ENCODE measurements at regions not wholly inside any gene's neighbourhood (a gene's known extent, or its start where the extent isn't known, plus 50 kb on each side); places are given as distances from the start of the nearest gene placed in this dataset.
"Not testable (repeated sequence)": the region's sequence is repeated elsewhere in the genome, so short reads cannot be mapped to it uniquely, and the experiment has no call there.

DNA sequence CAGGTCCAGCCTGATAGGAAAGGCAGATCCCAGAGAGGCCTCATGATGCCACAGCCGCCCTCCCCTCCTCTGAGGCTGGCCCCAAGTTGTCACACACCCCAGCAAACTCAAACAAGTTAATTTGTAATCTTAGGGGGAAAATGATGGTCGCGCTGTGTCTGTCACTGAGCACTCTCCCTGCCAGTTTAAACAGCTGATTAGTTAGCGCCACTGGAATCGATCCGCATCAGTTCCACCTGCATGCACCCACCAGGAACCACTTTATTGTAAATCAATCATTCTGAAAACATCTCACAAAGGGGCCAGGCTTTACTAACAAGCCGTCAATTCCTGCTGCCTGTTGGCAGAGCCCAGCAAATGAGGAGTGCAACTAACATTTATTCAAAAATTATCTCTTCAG is 870.9 kb downstream of the KCNMA1 start:
- Histone ChIP-seq H3K4me1 (ENCODE audit: insufficient read depth, low read length) (no peaks in the 10 kb centered on the region), H3K36me3 (ENCODE audit: insufficient read depth, low read depth, low read length) (no peaks in the 10 kb centered on the region), H3K4me3 (ENCODE audit: low read length) (no peak overlapping the region), H3K27me3 (ENCODE audit: insufficient read depth, low read length) (no peaks in the 10 kb centered on the region), H3K9ac (ENCODE audit: low read depth, low read length) (no peak overlapping the region), H3K27ac (ENCODE audit: low read length) (no peak overlapping the region), H3K9me3 (ENCODE audit: insufficient read depth, low read depth, low read length) (no peaks in the 10 kb centered on the region)

DNA sequence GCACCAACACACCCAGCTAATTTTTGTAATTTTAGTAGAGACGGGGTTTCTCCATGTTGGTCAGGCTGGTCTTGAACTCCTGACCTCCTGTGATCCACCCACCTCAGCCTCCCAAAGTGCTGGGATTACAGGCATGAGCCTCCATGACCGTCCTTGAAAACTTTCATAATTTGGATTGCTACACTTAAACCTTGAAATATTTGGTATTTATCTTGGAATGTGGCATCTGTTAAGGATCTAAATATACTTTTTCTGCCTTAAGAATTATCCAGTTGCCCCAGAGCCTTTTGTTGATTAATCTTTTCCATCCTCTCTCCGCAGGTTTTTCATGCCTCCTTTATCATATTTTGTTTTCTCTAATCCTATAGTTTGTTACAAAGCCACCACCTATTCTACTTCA is 872.7 kb downstream of the KCNMA1 start:
- H3K27me3 ChIP-seq (ENCODE audit: insufficient read depth, low read length); H3K4me3 ChIP-seq (ENCODE audit: low read length); H3K9ac ChIP-seq (ENCODE audit: low read depth, low read length); H3K4me1 ChIP-seq (ENCODE audit: insufficient read depth, low read length); H3K9me3 ChIP-seq (ENCODE audit: insufficient read depth, low read depth, low read length); H3K27ac ChIP-seq (ENCODE audit: low read length); H3K36me3 ChIP-seq (ENCODE audit: insufficient read depth, low read depth, low read length): not testable (repeated sequence)

DNA sequence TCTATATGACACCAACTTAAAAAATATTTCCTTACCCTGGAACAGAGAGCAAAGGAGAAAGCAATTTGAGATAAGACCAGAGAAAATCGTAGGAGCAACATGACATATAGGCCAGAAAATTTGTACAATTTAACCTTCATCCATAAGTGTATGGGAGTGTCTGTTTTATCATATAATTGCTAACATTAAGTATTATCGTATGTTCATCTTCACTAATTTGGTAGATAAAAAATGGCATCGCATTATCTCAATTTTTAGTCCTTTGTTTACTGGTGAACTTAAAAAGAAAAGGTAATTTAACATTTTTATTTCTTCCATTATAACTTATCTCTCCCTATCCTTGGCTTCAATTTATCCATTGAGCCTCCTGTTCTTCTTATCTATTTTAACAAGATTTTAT is 873.4 kb downstream of the KCNMA1 start:
- Histone ChIP-seq H3K4me3 (ENCODE audit: low read length) (no peak overlapping the region), H3K9me3 (ENCODE audit: insufficient read depth, low read depth, low read length) (no peaks in the 10 kb centered on the region), H3K4me1 (ENCODE audit: insufficient read depth, low read length) (no peaks in the 10 kb centered on the region), H3K27me3 (ENCODE audit: insufficient read depth, low read length) (no peaks in the 10 kb centered on the region), H3K27ac (ENCODE audit: low read length) (no peak overlapping the region), H3K9ac (ENCODE audit: low read depth, low read length) (no peak overlapping the region), H3K36me3 (ENCODE audit: insufficient read depth, low read depth, low read length) (no peaks in the 10 kb centered on the region)

DNA sequence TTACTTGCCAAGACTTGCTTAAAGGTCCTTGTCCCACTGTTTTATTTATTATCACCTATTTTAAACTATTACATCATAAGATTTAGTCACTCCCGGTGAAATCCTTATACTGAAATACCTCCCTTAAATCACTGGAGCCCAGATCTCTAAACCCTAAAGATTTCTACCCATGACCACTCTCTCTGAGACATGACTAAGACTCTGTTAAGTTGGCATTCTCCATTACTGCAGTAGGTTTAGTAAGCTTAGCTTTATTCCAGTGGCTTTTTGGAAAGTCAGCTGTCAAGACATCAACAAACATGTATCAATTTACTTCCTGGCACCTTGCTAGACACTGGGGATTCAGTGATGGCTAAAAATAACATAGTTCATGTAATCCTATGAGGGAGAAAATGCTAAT is 874.2 kb downstream of the KCNMA1 start:
- Histone ChIP-seq H3K4me3 (ENCODE audit: low read length) (no peak overlapping the region), H3K27me3 (ENCODE audit: insufficient read depth, low read length) (no peaks in the 10 kb centered on the region), H3K36me3 (ENCODE audit: insufficient read depth, low read depth, low read length) (no peaks in the 10 kb centered on the region), H3K4me1 (ENCODE audit: insufficient read depth, low read length) (no peaks in the 10 kb centered on the region), H3K27ac (ENCODE audit: low read length) (no peak overlapping the region), H3K9ac (ENCODE audit: low read depth, low read length) (no peak overlapping the region), H3K9me3 (ENCODE audit: insufficient read depth, low read depth, low read length) (no peaks in the 10 kb centered on the region)

DNA sequence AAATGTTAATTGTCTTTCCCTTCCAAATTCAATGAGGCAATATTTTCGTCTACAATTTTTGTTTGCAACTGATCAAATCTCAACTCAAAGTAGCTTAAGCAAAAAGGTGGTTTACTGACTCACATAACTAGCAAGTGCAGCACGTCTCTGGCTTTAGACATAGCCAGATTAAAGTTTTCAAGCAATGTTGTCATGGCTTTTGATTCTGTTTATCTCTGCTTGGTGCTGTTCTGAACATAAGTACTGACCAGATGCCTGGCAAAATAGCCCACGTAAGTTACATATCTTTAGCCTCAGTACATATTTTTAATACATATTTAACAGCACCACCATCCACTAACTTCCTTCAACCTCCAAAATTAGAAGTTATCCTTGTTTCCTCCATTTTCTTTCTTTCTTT is 877.9 kb downstream of the KCNMA1 start:
- Histone ChIP-seq H3K4me3 (ENCODE audit: low read length) (no peak overlapping the region), H3K4me1 (ENCODE audit: insufficient read depth, low read length) (no peaks in the 10 kb centered on the region), H3K9ac (ENCODE audit: low read depth, low read length) (no peak overlapping the region), H3K36me3 (ENCODE audit: insufficient read depth, low read depth, low read length) (no peaks in the 10 kb centered on the region), H3K9me3 (ENCODE audit: insufficient read depth, low read depth, low read length) (no peaks in the 10 kb centered on the region), H3K27ac (ENCODE audit: low read length) (no peak overlapping the region), H3K27me3 (ENCODE audit: insufficient read depth, low read length) (no peaks in the 10 kb centered on the region)

DNA sequence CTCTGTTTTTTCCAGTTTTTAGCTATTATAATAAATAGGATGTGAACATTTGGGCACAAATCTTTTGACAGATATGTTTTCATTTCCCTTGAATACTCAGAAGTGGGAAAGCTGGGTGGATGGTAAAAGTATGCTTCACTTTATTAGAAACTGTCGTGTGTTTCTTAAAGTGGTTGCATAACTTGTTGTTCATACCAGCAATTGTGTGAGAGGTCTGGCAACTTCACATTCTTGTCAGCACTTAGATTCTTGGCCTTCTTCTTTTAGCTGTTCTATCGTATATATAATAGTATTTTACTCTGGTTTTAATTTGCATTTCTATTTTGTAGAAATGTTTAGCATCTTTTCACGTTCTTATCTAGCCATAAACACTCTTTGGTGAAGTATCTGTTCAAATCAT is 894.4 kb downstream of the KCNMA1 start:
- H3K36me3 ChIP-seq (ENCODE audit: insufficient read depth, low read depth, low read length): no peaks in the 10 kb centered on the region
- H3K27me3 ChIP-seq (ENCODE audit: insufficient read depth, low read length): no peaks in the 10 kb centered on the region
- no peak overlapping the region for H3K9ac ChIP-seq (ENCODE audit: low read depth, low read length)
- no peak overlapping the region for H3K27ac ChIP-seq (ENCODE audit: low read length)
- H3K9me3 ChIP-seq (ENCODE audit: insufficient read depth, low read depth, low read length): no peaks in the 10 kb centered on the region
- H3K4me3 ChIP-seq (ENCODE audit: low read length): no peak overlapping the region
- H3K4me1 ChIP-seq (ENCODE audit: insufficient read depth, low read length): peaks cover 5% of the 10 kb centered on the region; the same call in 1 of the 2 replicates

DNA sequence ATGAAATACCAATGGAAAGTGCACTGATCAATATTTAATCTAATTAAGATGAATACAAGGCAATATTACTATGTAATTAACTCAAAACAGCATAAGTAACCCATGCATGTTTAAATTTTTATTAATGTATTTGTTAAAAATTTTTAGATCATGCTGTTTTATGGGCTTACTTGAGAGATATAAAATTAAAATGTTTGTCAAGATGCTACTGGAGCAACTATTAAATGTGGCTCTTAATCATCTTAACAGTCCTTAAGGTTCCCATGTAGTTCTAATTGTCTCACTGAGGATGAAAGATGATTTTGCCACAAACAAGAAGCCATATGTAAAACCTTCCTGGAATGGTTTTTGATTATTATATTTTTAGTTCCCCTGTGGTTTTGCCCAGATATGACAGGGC is 897.1 kb downstream of the KCNMA1 start:
- H3K4me3 ChIP-seq (ENCODE audit: low read length): no peak overlapping the region
- no peak overlapping the region for H3K27ac ChIP-seq (ENCODE audit: low read length)
- no peak overlapping the region for H3K9ac ChIP-seq (ENCODE audit: low read depth, low read length)

DNA sequence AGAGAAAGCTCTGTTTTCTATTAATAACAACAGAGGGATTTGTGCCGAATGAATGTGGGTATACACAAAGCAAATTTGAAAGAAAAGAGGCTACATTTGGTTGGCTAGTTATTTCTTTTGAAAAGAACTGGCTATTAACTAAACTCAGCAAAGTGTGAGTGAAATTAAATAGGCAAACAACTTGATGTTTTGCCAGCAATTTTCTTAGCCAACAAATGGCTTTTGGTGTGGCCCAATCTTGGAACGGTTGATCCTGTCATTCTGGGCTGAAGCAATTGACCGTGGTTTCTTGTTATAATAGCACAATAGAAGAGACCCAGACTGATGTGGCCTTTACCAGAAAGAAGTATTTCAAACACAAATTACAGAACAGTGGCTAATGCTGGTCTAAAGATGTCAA is 898.6 kb downstream of the KCNMA1 start:
- no peak overlapping the region for H3K27ac ChIP-seq (ENCODE audit: low read length)
- H3K9me3 ChIP-seq (ENCODE audit: insufficient read depth, low read depth, low read length): no peaks in the 10 kb centered on the region
- no peaks in the 10 kb centered on the region for H3K36me3 ChIP-seq (ENCODE audit: insufficient read depth, low read depth, low read length)
- no peaks in the 10 kb centered on the region for H3K27me3 ChIP-seq (ENCODE audit: insufficient read depth, low read length)
- peaks cover 5% of the 10 kb centered on the region; the same call in 1 of the 2 replicates for H3K4me1 ChIP-seq (ENCODE audit: insufficient read depth, low read length)
- no peak overlapping the region for H3K9ac ChIP-seq (ENCODE audit: low read depth, low read length)
- no peak overlapping the region for H3K4me3 ChIP-seq (ENCODE audit: low read length)

More for the DNA sequence above, 897.1 kb downstream of the KCNMA1 start:
- Histone ChIP-seq H3K27me3 (ENCODE audit: insufficient read depth, low read length) (no peaks in the 10 kb centered on the region), H3K4me1 (ENCODE audit: insufficient read depth, low read length) (peaks cover 5% of the 10 kb centered on the region; the same call in 1 of the 2 replicates), H3K9me3 (ENCODE audit: insufficient read depth, low read depth, low read length) (no peaks in the 10 kb centered on the region), H3K36me3 (ENCODE audit: insufficient read depth, low read depth, low read length) (no peaks in the 10 kb centered on the region)

DNA sequence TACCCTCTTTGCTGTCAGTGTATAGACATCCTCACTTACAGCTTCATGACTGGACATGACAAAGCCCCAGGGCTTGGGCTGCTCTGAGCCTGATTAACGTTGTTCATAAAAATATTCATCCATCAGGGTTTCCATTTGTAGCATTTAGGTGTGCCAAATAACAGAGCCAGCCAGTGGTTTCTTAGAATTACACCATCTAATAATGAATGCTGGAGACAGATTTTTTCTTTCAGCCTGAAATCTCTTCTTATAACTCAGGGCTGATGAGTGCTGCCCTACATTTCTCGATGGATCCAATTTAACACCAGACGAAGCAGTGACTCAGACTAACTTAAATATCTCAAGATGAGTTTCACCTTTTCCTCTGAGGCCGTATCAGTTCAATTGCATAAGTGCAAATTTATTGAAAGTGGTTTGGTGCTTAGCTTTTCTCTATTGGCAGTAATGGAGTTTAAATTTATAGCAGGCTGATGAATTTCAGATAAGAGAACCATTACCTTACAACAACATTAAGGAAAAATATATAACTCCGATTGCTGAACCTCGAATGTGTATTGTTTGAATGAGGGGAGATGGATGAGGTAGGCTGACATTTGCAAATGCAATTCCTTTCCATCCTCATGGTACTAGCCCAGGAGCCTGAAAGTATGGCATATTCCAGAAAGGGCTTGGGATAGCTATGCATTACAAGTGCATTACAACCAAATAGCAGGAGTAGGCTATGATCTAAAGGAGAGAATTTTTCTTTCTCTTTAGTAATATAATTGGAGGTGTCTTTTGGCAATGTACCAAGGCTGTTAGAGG is 900.6 kb downstream of the KCNMA1 start:
- H3K27me3 ChIP-seq (ENCODE audit: insufficient read depth, low read length): no peaks in the 10 kb centered on the region
- H3K27ac ChIP-seq (ENCODE audit: low read length): no peak overlapping the region
- peaks cover 5% of the 10 kb centered on the region; the same call in 1 of the 2 replicates for H3K4me1 ChIP-seq (ENCODE audit: insufficient read depth, low read length)

DNA sequence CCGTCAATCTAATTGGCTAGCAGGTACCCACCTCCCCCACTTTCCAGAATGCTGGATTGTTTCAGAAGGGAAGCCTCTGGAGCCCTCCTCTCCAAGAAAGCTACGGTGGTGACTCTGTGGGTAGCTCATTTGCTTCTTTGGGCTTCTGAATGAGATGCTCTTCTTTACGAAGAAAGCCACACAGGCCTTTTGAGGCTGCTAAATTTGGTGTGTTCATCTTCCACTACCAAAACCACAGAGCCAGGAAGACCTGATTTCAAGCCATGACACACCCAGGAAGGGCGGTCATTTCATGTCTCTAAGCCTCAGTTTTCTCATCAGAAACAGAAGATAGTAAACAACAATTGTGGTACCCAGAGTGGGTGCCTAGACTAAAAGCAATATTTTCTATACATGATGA is 901.2 kb downstream of the KCNMA1 start:
- Histone ChIP-seq H3K27me3 (ENCODE audit: insufficient read depth, low read length) (no peaks in the 10 kb centered on the region), H3K9me3 (ENCODE audit: insufficient read depth, low read depth, low read length) (0 out of 2 replicates have a peak, but pooled peaks cover 4% of the 10 kb centered on the region), H3K9ac (ENCODE audit: low read depth, low read length) (no peak overlapping the region), H3K4me3 (ENCODE audit: low read length) (no peak overlapping the region), H3K4me1 (ENCODE audit: insufficient read depth, low read length) (peaks cover 5% of the 10 kb centered on the region; the same call in 1 of the 2 replicates), H3K27ac (ENCODE audit: low read length) (no peak overlapping the region), H3K36me3 (ENCODE audit: insufficient read depth, low read depth, low read length) (no peaks in the 10 kb centered on the region)

More for the DNA sequence above, 900.6 kb downstream of the KCNMA1 start:
- Histone ChIP-seq H3K36me3 (ENCODE audit: insufficient read depth, low read depth, low read length) (no peaks in the 10 kb centered on the region), H3K4me3 (ENCODE audit: low read length) (no peak overlapping the region), H3K9ac (ENCODE audit: low read depth, low read length) (no peak overlapping the region), H3K9me3 (ENCODE audit: insufficient read depth, low read depth, low read length) (no peaks in the 10 kb centered on the region)

DNA sequence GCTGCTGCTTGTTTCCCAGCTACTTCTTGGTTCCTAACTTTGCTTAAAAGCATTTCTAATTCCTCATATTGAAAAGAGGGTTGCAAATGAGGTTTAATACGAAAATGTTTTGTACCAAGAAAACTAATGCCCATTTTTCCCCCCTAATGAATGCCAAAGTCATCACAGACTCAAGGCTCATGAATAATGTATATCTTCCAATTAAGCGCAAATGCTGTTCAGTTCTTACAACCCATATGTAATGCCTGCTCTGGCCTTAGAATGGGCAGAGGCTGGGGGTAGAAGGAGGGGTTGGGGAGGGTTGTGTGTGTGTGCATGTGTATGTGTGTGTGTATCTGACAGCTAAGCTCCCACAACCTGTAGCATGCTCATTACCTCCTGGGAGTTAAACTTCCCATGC is 901.7 kb downstream of the KCNMA1 start:
- no peak overlapping the region for H3K27ac ChIP-seq (ENCODE audit: low read length)
- H3K4me1 ChIP-seq (ENCODE audit: insufficient read depth, low read length): peaks cover 5% of the 10 kb centered on the region; the same call in 1 of the 2 replicates
- no peak overlapping the region for H3K9ac ChIP-seq (ENCODE audit: low read depth, low read length)
- H3K36me3 ChIP-seq (ENCODE audit: insufficient read depth, low read depth, low read length): no peaks in the 10 kb centered on the region
- no peak overlapping the region for H3K4me3 ChIP-seq (ENCODE audit: low read length)
- peaks cover 7% of the 10 kb centered on the region; the same call in 1 of the 2 replicates for H3K9me3 ChIP-seq (ENCODE audit: insufficient read depth, low read depth, low read length)
- no peaks in the 10 kb centered on the region for H3K27me3 ChIP-seq (ENCODE audit: insufficient read depth, low read length)

DNA sequence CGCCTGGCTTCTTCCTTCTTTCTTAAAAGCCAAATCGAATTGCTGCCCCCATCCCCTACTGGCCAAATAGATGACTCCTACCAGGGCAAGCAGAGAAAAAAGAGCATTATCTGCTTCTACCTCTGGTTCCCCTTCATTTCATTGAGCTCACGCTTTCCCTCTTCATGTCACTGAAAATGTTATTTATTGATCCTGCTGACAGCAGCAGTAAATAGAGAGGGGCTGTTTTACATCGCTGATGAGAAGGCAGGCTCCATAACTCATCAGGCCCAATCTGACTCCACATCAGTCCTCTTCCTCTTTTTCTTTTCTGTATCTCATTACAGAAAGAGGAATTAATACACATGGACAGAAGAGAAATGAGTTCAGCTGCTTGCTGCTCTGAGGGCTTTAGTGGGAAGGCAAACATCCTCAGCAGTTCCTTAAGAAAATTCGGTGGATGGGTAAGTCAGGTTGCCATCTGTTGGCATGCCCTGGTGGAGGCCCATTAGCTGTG is 904.1 kb downstream of the KCNMA1 start:
- H3K36me3 ChIP-seq (ENCODE audit: insufficient read depth, low read depth, low read length): no peaks in the 10 kb centered on the region
- H3K4me3 ChIP-seq (ENCODE audit: low read length): no peak overlapping the region
- H3K27me3 ChIP-seq (ENCODE audit: insufficient read depth, low read length): no peaks in the 10 kb centered on the region
- no peak overlapping the region for H3K9ac ChIP-seq (ENCODE audit: low read depth, low read length)
- no peak overlapping the region for H3K27ac ChIP-seq (ENCODE audit: low read length)
- H3K9me3 ChIP-seq (ENCODE audit: insufficient read depth, low read depth, low read length): peaks cover 7% of the 10 kb centered on the region; the same call in 1 of the 2 replicates
- no peaks in the 10 kb centered on the region; the same call in 1 of the 2 replicates for H3K4me1 ChIP-seq (ENCODE audit: insufficient read depth, low read length)
